Transverse colon (tissue), 4 donors: ENCODE measurements at regions not wholly inside any gene's neighbourhood (a gene's known extent, or its start where the extent isn't known, plus 50 kb on each side); places are given as distances from the start of the nearest gene placed in this dataset.
"Not testable (repeated sequence)": the region's sequence is repeated elsewhere in the genome, so short reads cannot be mapped to it uniquely, and the experiment has no call there.

ENCODE experiments used
- DNase-seq: peaks from one replicate; pipeline ENCODE4 v3.0.0-alpha.2; 2019
- H3K27ac ChIP-seq, 4 donors: fragments of 200-600 bp; sonication (generic); 2 replicates each; pipeline ENCODE4 v1.5.1; 2016 to 2018; ENCODE audit warnings: inconsistent platforms in 4 of 4
- H3K27me3 ChIP-seq: fragments of 200-600 bp; sonication (generic); 2 replicates; pipeline ENCODE4 v1.5.1; 2017; ENCODE audit warnings: inconsistent platforms
- H3K36me3 ChIP-seq, 4 donors: fragments of 200-600 bp; sonication (generic); 2 replicates each; pipeline ENCODE4 v1.5.1; 2017 to 2019; ENCODE audit warnings: inconsistent platforms in 4 of 4
- H3K4me1 ChIP-seq, 4 donors: fragments of 200-600 bp; sonication (generic); 2 replicates each; pipeline ENCODE4 v1.5.1; 2017 to 2020; ENCODE audit warnings: inconsistent platforms in 4 of 4
- H3K4me3 ChIP-seq, 4 donors: fragments of 200-600 bp; sonication (generic); 1 replicate in 1 of 4; 2 replicates in 3 of 4; pipeline versions ENCODE4 v1.5.1 to v1.6.1; 2017 to 2019; ENCODE audit warnings: inconsistent platforms in 4 of 4
- H3K9me3 ChIP-seq, 2 donors: fragments of 200-600 bp; sonication (generic); 2 replicates each; pipeline ENCODE4 v1.5.1; 2017 to 2019; ENCODE audit warnings: inconsistent platforms in 2 of 2
- WGBS, 2 donors: methylation state at CpG; one replicate each; pipeline ENCODE4 v1.1.5; 2018; ENCODE audit warnings: low coverage in 1 of 2; 5-methylcytosine and 5-hydroxymethylcytosine counted together
- in situ Hi-C, 4 donors: fragments of 200-750 bp; cut with MboI; loops; one replicate each; pipeline versions ENCODE4 v1.15.0 to v1.15.1; 2017; ENCODE audit warnings: low sequenced_read_pairs in 3 of 4, low pct_ligation_motif_present in 1 of 4, low pct_unique_long_range_greater_than_20kb in 1 of 4
- intact Hi-C: fragments of 100-400 bp; cut with DNase I; formaldehyde crosslinking; loops from one replicate; pipeline ENCODE4 v1.15.1; 2023; ENCODE audit warnings: low total_unique reads

DNA sequence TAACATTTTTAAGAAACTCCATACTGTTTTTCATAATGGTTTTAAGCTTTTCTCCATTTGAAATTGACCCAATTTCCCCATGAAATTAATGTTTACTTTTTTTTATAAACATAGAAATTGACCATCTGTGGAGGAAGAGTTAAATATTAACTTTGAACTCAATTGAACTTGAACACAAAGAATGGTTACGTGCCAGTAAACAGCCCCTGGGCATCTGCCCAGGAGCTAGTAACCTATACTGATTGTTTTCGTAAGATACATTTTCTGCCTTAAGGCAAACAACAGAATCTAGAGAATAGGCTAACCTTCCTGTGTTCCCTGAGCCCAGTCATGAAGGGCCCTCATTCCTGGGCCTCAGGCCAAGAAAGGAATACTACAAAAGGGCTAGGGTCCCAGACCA is 235.9 kb downstream of the ZFY start:
- H3K27me3 ChIP-seq, H3K4me1 ChIP-seq, intact Hi-C loops, H3K36me3 ChIP-seq, H3K27ac ChIP-seq, in situ Hi-C loops, H3K4me3 ChIP-seq, H3K9me3 ChIP-seq, DNase-seq: not testable (repeated sequence)
- no CpG with 5 or more reads among the region's 2 CpGs for WGBS, 2 donors

DNA sequence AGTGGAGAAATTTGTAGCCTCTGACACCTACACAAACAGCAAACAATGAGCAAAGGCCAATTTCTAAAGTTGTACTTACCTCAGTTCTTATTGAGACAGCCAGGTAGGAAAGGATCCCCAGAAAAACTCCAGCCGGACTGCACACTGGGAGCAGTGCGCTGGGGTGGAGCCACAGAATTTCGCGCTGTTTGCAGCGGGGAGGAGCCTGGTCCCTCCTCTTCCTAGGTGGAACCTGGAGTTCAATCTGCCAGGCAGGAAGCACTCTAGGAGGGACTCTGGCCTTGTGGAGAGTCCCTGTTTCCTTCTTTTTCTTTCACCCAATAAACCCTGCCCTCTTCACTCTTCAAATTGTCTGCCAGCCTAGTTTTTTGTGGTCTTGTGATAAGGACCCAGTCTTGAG is 259.9 kb downstream of the ZFY start:
- intact Hi-C loops, result not testable (repeated sequence)

DNA sequence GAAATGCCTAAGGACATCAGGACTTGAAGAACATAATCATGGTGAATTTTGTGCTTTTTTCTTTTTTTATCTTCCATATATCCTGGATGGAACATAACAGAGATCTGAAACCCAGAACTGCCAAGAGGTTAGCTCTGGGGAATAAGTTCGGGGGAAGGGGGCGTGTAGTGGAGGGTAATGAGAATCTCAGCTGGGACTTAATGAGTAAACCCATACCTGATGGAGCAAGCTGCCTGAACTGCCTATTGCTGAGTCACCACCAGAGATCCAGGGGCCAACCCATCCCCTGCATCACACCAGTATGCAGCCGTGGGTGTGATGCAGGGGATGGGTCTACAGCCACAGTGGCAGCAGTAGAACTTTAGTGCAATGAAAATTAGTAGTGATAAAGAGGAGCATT is 267.1 kb downstream of the ZFY start:
- no CpG with 5 or more reads among the region's 3 CpGs for WGBS, 2 donors
- H3K4me3 ChIP-seq, H3K9me3 ChIP-seq, H3K27me3 ChIP-seq, DNase-seq, intact Hi-C loops, H3K27ac ChIP-seq, H3K36me3 ChIP-seq, in situ Hi-C loops, H3K4me1 ChIP-seq: not testable (repeated sequence)

More for the DNA sequence above, 259.9 kb downstream of the ZFY start:
- H3K4me3 ChIP-seq, H3K4me1 ChIP-seq, H3K27me3 ChIP-seq, in situ Hi-C loops, H3K27ac ChIP-seq, H3K9me3 ChIP-seq, H3K36me3 ChIP-seq, DNase-seq: not testable (repeated sequence)
- no CpG with 5 or more reads among the region's 5 CpGs for WGBS, 2 donors

DNA sequence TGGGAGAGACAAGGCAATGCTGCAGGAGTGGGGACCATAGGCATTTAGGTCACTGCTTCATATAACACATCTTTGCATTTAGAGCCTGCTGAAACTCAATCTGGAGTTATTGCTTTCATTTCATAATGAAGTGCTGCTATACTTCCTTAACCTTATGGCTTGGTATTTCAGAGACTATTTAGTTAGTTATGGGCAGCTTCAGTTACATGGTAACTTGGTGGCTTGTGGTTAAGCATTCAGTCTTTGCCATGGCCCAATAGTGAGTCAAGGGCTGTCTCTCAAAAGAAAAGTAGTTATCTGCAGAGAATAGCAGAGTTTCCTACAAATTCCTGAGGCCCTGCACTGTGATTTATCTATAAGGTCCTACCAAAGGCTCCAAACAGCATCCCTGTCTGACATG is 271.6 kb downstream of the ZFY start:
- in situ Hi-C loops, H3K9me3 ChIP-seq, intact Hi-C loops, H3K27me3 ChIP-seq, H3K4me3 ChIP-seq, DNase-seq, H3K36me3 ChIP-seq, H3K4me1 ChIP-seq, H3K27ac ChIP-seq: not testable (repeated sequence)

DNA sequence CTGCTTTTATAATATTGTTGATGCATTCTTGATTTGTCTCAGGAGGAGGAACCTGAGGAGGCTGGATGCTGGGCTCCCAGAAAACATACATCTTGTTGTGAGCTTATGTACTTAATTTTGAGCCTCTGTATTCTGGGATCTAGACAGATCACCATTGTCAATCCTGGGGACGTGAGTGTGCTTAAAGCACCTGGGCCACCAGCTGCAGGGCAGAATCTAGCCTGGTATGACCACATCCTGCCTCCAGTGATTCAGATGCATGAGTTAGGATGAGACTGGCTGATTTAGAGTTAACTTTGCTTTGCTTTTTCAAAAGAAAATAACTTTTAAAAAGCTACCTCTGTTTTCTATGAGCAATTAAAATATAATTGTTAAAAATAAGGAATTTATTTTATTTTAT is 278.0 kb downstream of the ZFY start:
- H3K27ac ChIP-seq, H3K27me3 ChIP-seq, H3K36me3 ChIP-seq, H3K4me3 ChIP-seq, in situ Hi-C loops, H3K4me1 ChIP-seq, H3K9me3 ChIP-seq, DNase-seq, intact Hi-C loops: not testable (repeated sequence)
- WGBS, 2 donors, result no CpG with 5 or more reads among the region's 1 CpG

DNA sequence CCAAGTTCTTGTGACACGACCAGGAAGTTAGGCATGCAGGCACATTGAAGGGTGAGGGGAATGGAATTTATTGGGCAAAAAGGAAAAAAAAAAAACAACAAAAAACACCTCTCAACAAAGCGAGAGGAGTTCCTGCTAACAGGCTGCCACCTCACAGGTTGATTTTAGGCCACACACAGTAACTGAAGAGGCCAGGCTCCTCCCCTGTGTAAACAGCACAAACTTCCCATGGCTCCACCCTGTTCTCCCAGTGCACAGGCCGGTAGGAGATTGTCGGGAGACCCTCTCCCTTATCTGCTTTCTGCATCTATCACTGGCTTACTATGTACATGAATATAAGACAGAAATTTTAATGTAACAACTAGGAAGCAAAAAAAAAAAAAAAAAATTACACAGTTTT is 283.0 kb downstream of the ZFY start:
- H3K27ac ChIP-seq, H3K9me3 ChIP-seq, H3K4me3 ChIP-seq, in situ Hi-C loops, DNase-seq, H3K4me1 ChIP-seq, H3K27me3 ChIP-seq, intact Hi-C loops, H3K36me3 ChIP-seq: not testable (repeated sequence)
- no CpG with 5 or more reads among the region's 4 CpGs for WGBS, 2 donors

DNA sequence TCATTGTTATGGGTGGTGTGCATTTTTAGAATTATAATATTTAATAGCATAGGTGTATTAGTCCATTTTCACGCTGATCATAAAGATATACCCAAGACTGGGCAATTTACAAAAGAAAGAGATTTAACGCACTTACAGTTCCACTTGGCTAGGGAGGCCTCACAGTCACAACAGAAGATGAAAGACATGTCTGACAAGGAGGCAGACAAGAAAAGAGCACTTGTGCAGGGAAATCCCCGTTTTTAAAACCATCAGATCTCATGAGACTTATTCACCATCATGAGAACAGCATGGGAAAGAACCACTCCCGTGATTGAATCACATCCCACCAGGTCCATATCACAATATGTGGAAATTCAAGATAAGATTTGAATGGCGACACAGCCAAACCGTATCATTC is 283.4 kb downstream of the ZFY start:
- H3K36me3 ChIP-seq, H3K4me1 ChIP-seq, H3K27ac ChIP-seq, H3K27me3 ChIP-seq, DNase-seq, in situ Hi-C loops, H3K4me3 ChIP-seq, intact Hi-C loops, H3K9me3 ChIP-seq: not testable (repeated sequence)
- 80 to 100% methylated on average over 1 to 3 of the region's 6 CpGs for WGBS, 2 donors

DNA sequence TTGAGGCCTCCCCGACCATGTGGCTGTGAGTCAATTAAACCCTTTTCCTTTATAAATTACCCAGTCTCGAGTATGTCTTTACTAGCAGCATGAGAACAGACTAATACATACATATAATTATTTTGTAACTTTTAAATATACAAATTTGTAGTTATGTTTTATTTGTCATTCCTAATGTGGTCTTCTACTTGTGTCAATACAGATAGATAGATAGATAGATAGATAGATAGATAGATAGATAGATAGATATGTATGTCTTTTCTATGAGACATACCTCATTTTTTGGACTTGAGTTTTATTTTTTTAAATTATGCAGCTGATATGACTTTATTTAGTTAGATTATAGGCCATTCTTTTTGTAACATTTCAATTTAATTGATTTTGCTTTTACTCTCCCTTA is 316.0 kb upstream of the TGIF2LY start:
- H3K27me3 ChIP-seq, H3K9me3 ChIP-seq, DNase-seq, intact Hi-C loops, H3K36me3 ChIP-seq, H3K27ac ChIP-seq, H3K4me1 ChIP-seq, in situ Hi-C loops, H3K4me3 ChIP-seq: not testable (repeated sequence)
- no CpG with 5 or more reads among the region's 2 CpGs for WGBS, 2 donors

DNA sequence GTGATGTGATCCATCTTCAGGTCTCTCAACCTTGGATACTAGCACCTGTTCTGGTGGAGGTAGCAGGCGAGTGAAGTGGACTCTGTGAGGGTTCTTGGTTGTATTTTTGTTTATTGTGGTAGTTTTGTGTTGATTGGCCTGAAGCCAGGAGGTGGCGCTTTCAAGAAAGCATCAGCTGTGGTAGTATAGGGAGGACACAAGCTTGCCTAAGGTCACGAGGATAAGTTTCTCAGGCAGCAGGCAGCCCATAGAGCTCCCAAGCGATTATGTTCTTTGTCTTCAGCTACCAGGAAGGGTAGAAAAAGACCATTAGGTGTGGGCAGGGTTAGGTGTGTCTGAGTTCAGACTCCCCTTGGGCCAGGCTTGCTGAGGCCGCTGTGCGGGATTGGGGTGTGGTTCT is 290.8 kb upstream of the TGIF2LY start:
- DNase-seq, H3K9me3 ChIP-seq, intact Hi-C loops, H3K4me1 ChIP-seq, H3K4me3 ChIP-seq, H3K27me3 ChIP-seq, H3K36me3 ChIP-seq, H3K27ac ChIP-seq, in situ Hi-C loops: not testable (repeated sequence)
- no CpG with 5 or more reads among the region's 6 CpGs for WGBS, 2 donors

DNA sequence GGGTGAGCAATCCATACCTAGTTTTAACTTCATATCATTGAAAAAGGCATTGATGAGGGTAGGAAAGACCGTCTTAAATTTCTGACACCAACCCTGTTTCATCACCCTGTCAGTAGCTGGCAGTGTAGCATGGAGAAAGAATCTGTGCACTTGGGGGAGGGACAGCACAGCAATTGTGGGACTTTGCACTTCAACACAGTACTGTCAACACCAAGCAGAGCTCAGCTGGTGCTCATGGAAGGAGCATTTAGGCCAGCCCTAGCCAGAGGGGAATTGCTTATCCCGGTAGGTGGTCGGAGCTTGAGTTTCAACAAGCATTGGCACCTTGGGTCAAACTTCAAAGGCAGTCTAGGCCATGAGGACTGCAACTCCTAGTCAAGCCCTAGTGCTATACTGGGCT is 281.6 kb upstream of the TGIF2LY start:
- H3K27me3 ChIP-seq, H3K4me1 ChIP-seq, H3K4me3 ChIP-seq, in situ Hi-C loops, H3K27ac ChIP-seq, DNase-seq, H3K9me3 ChIP-seq, H3K36me3 ChIP-seq, intact Hi-C loops: not testable (repeated sequence)
- no CpG with 5 or more reads among the region's 3 CpGs for WGBS, 2 donors

DNA sequence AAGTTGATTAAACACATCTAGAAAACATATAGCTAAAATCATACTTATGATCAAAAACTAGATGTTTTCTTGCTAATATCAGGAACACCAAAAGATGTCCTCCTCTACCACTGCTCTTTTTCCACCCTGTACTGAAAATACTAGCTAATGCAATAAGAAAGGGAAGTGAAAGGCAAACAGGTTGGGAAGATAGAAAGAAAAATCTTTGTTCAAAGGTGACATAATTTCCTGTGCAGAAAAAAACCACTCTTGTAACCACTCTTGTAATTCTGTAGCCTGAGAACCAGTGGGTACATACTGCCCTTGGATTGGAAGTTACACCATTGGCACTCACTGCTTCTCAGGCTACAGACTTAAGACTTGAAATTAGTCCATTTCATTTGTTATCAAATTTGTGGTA is 258.9 kb upstream of the TGIF2LY start:
- H3K27me3 ChIP-seq, H3K36me3 ChIP-seq, H3K27ac ChIP-seq, in situ Hi-C loops, intact Hi-C loops, DNase-seq, H3K4me1 ChIP-seq, H3K4me3 ChIP-seq, H3K9me3 ChIP-seq: not testable (repeated sequence)

DNA sequence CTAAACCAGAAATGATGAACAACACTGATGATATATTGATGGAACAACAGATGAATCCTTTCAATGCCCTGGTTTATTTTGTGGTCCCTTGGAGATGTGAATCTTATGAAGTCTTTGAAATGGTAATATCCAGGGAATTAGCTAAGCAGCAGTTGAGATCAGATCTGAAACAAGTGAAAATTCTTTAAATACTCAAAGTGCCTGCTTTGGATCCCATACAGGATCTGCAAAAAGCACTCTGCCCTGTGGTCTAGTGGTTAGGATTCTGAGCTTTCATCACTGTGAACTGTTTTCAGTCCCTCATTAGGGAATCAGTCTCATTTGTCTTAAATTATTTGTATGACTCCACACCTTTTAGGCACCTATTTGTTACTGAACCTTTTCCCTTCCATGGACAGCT is 211.3 kb upstream of the TGIF2LY start:
- H3K27me3 ChIP-seq, DNase-seq, H3K4me1 ChIP-seq, H3K4me3 ChIP-seq, H3K9me3 ChIP-seq, H3K27ac ChIP-seq, intact Hi-C loops, H3K36me3 ChIP-seq, in situ Hi-C loops: not testable (repeated sequence)
